ENCODE measurements at regions not wholly inside any gene's neighbourhood (a gene's known extent, or its start where the extent isn't known, plus 50 kb on each side); places are given as distances from the start of the nearest gene placed in this dataset.
A peak's percentile ranks its signal among the peaks of the same experiment; 100 is the strongest.

GRCh38 chr7:22554184-22554583, 54.2 kb upstream of the STEAP1B start:
- no peak overlapping the region for H3K4me3 ChIP-seq (ENCODE audit: low read depth, low read length)
- no peak for TF ChIP-seq CTCF (conservative IDR thresholded peaks at IDR 0.05; ENCODE audit: low read depth, low read length)
- no peak for DNase-seq (ENCODE audit: low read depth)

GRCh38 chr7:22551768-22552513, 52.0 kb upstream of the STEAP1B start:
- no peak for DNase-seq (ENCODE audit: low read depth)
- TF ChIP-seq CTCF (conservative IDR thresholded peaks at IDR 0.05; ENCODE audit: low read depth, low read length), result no peak
- no peak overlapping the region for H3K4me3 ChIP-seq (ENCODE audit: low read depth, low read length)

- TF ChIP-seq CTCF (conservative IDR thresholded peaks at IDR 0.05; ENCODE audit: low read depth, low read length), result no peak
- no peak for DNase-seq (ENCODE audit: low read depth)
- no peak overlapping the region for H3K4me3 ChIP-seq (ENCODE audit: low read depth, low read length)
Observed at GRCh38 chr7:22550514-22551030, 50.6 kb upstream of the STEAP1B start.

- peak overlapping the region; percentile 58 for H3K4me3 ChIP-seq (ENCODE audit: low read depth, low read length)
Observed at GRCh38 chr7:22549667-22550513, 49.9 kb upstream of the STEAP1B start.

More at GRCh38 chr7:22549667-22550513, 49.9 kb upstream of the STEAP1B start:
- no peak for DNase-seq (ENCODE audit: low read depth)
- peak; percentile 63 for TF ChIP-seq CTCF (conservative IDR thresholded peaks at IDR 0.05; ENCODE audit: low read depth, low read length)
